ENCODE measurements at regions not wholly inside any gene's neighbourhood (a gene's known extent, or its start where the extent isn't known, plus 50 kb on each side); places are given as distances from the start of the nearest gene placed in this dataset.

- TF ChIP-seq SMC3 (conservative IDR thresholded peaks at IDR 0.05; ENCODE audit: poor library complexity) (no peak), EZH2 (IDR thresholded peaks at IDR 0.05; ENCODE audit: borderline replicate concordance, insufficient read depth, low read length, poor library complexity, severe bottlenecking) (no peak), POLR2AphosphoS5 (IDR thresholded peaks at IDR 0.05) (no peak), EP300 (conservative IDR thresholded peaks at IDR 0.05; ENCODE audit: poor library complexity, severe bottlenecking) (no peak), RAD21 (conservative IDR thresholded peaks at IDR 0.05) (no peak), TAF1 (IDR thresholded peaks at IDR 0.05; ENCODE audit: low read depth) (no peak), MXI1 (conservative IDR thresholded peaks at IDR 0.05; ENCODE audit: poor library complexity, severe bottlenecking) (no peak)
- TF ChIP-seq, protein P1, sequence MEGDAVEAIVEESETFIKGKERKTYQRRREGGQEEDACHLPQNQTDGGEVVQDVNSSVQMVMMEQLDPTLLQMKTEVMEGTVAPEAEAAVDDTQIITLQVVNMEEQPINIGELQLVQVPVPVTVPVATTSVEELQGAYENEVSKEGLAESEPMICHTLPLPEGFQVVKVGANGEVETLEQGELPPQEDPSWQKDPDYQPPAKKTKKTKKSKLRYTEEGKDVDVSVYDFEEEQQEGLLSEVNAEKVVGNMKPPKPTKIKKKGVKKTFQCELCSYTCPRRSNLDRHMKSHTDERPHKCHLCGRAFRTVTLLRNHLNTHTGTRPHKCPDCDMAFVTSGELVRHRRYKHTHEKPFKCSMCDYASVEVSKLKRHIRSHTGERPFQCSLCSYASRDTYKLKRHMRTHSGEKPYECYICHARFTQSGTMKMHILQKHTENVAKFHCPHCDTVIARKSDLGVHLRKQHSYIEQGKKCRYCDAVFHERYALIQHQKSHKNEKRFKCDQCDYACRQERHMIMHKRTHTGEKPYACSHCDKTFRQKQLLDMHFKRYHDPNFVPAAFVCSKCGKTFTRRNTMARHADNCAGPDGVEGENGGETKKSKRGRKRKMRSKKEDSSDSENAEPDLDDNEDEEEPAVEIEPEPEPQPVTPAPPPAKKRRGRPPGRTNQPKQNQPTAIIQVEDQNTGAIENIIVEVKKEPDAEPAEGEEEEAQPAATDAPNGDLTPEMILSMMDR (IDR thresholded peaks at IDR 0.05; ENCODE audit: poor library complexity, severe bottlenecking), result no peak
- TF ChIP-seq, protein P2, sequence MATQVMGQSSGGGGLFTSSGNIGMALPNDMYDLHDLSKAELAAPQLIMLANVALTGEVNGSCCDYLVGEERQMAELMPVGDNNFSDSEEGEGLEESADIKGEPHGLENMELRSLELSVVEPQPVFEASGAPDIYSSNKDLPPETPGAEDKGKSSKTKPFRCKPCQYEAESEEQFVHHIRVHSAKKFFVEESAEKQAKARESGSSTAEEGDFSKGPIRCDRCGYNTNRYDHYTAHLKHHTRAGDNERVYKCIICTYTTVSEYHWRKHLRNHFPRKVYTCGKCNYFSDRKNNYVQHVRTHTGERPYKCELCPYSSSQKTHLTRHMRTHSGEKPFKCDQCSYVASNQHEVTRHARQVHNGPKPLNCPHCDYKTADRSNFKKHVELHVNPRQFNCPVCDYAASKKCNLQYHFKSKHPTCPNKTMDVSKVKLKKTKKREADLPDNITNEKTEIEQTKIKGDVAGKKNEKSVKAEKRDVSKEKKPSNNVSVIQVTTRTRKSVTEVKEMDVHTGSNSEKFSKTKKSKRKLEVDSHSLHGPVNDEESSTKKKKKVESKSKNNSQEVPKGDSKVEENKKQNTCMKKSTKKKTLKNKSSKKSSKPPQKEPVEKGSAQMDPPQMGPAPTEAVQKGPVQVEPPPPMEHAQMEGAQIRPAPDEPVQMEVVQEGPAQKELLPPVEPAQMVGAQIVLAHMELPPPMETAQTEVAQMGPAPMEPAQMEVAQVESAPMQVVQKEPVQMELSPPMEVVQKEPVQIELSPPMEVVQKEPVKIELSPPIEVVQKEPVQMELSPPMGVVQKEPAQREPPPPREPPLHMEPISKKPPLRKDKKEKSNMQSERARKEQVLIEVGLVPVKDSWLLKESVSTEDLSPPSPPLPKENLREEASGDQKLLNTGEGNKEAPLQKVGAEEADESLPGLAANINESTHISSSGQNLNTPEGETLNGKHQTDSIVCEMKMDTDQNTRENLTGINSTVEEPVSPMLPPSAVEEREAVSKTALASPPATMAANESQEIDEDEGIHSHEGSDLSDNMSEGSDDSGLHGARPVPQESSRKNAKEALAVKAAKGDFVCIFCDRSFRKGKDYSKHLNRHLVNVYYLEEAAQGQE (IDR thresholded peaks at IDR 0.05; ENCODE audit: borderline replicate concordance), result no peak
- H3K4me2 ChIP-seq (ENCODE audit: low read length), result peak overlapping the region; percentile 88
- no peaks in the 10 kb centered on the region for H4K20me1 ChIP-seq (ENCODE audit: insufficient read depth)
Observed at GRCh38 chr9:36488389-36488756, 84.3 kb upstream of the MELK start.

DNA sequence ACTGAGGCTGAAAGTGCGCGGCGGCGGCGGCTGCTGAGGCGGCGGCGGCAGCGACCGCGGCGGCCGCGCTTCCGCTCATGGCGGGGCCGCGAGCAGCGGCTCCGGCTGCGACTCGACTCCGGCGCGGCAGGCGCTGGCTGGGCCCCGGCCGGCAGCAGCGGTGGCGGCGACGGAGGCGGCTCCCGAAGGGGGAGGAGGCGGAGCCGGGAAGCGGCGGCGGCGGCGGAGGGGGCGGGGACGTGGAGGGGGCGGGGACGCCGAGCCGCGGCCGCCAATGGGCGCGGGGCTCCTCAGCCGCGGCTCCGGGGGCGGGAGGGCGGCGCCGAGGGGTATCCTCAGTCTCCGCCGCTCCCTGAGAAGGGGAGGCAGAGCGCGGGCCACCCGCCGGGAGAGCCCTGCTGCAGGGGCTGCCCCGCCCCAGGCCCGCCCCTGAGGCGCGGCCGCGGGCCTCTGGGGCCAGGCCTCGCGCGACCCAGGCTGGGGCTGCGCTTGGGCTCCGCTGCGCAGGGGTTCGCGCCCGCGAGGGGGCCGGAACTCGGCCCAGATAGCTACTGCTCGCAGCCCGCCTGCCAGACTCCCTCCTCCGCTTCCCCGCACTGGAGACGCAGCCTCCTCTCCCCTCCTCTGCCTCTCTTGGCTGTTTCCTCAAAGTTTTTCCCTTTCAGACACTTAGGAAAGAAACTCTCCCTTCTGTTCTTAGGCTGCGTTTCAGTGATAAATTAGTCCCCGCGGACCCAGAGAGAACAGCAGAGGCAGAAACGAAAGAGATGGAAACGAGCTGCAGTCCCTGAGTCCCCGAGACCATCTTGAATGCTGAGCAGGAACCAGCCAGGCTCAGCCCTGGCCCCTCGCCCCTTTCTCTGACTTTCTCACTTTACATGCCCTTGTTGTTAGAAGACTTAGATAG is 85.0 kb upstream of the MELK start:
- peak overlapping the region; percentile 66 for H3K4me3 ChIP-seq (ENCODE audit: low read length)
- H3K36me3 ChIP-seq (ENCODE audit: insufficient read depth, low read length), result no peaks in the 10 kb centered on the region
- no peaks in the 10 kb centered on the region for H3K9me2 ChIP-seq (ENCODE audit: insufficient read depth, low read length)
- H3K79me2 ChIP-seq (replicated peaks; ENCODE audit: insufficient read depth, low read length), result peaks cover 33% of the 10 kb centered on the region
- no peaks in the 10 kb centered on the region for H3K9me3 ChIP-seq (ENCODE audit: low read length)
- H2AFZ ChIP-seq (ENCODE audit: low read depth, low read length), result peak overlapping the region; percentile 69
- no peaks in the 10 kb centered on the region for H3F3A ChIP-seq (ENCODE audit: insufficient read depth, low read length, poor library complexity, severe bottlenecking)
- H3K27ac ChIP-seq (ENCODE audit: low read length), result peak overlapping the region; percentile 8
- TF ChIP-seq SMC3 (conservative IDR thresholded peaks at IDR 0.05; ENCODE audit: poor library complexity) (peak; percentile 41), EP300 (conservative IDR thresholded peaks at IDR 0.05; ENCODE audit: poor library complexity, severe bottlenecking) (peak; percentile 43), EZH2 (IDR thresholded peaks at IDR 0.05; ENCODE audit: borderline replicate concordance, insufficient read depth, low read length, poor library complexity, severe bottlenecking) (no peak), TAF1 (IDR thresholded peaks at IDR 0.05; ENCODE audit: low read depth) (no peak), POLR2AphosphoS5 (IDR thresholded peaks at IDR 0.05) (peak; percentile 75), MXI1 (conservative IDR thresholded peaks at IDR 0.05; ENCODE audit: poor library complexity, severe bottlenecking) (peak; percentile 41), RAD21 (conservative IDR thresholded peaks at IDR 0.05) (peak; percentile 36)
- TF ChIP-seq, protein P2 (IDR thresholded peaks at IDR 0.05; ENCODE audit: borderline replicate concordance), result no peak
- TF ChIP-seq, protein P1 (IDR thresholded peaks at IDR 0.05; ENCODE audit: poor library complexity, severe bottlenecking), result no peak
- peak overlapping the region; percentile 88 for H3K4me2 ChIP-seq (ENCODE audit: low read length)
- peak overlapping the region; percentile 74 for H3K9ac ChIP-seq (ENCODE audit: low read length)
- H4K20me1 ChIP-seq (ENCODE audit: insufficient read depth), result no peaks in the 10 kb centered on the region
- no peaks in the 10 kb centered on the region for H3K27me3 ChIP-seq (ENCODE audit: insufficient read depth, low read depth, low read length)

More at GRCh38 chr9:36488389-36488756, 84.3 kb upstream of the MELK start:
- peak overlapping the region; percentile 69 for H2AFZ ChIP-seq (ENCODE audit: low read depth, low read length)
- no peaks in the 10 kb centered on the region for H3K9me3 ChIP-seq (ENCODE audit: low read length)
- no peaks in the 10 kb centered on the region for H3F3A ChIP-seq (ENCODE audit: insufficient read depth, low read length, poor library complexity, severe bottlenecking)
- H3K36me3 ChIP-seq (ENCODE audit: insufficient read depth, low read length), result no peaks in the 10 kb centered on the region
- peak overlapping the region; percentile 66 for H3K4me3 ChIP-seq (ENCODE audit: low read length)
- H3K79me2 ChIP-seq (replicated peaks; ENCODE audit: insufficient read depth, low read length), result peaks cover 28% of the 10 kb centered on the region
- no peaks in the 10 kb centered on the region for H3K27me3 ChIP-seq (ENCODE audit: insufficient read depth, low read depth, low read length)
- H3K27ac ChIP-seq (ENCODE audit: low read length), result peak overlapping the region; percentile 8
- H3K9me2 ChIP-seq (ENCODE audit: insufficient read depth, low read length), result no peaks in the 10 kb centered on the region
- peak overlapping the region; percentile 55 for H3K9ac ChIP-seq (ENCODE audit: low read length)
